Stimulated activated CD4-positive, alpha-beta T cell treated with anti-CD3 and anti-CD28 coated beads, Interleukin-2, amount 100 ng/mL, for 48 hours (primary cell): ENCODE measurements at regions not wholly inside any gene's neighbourhood (a gene's known extent, or its start where the extent isn't known, plus 50 kb on each side); places are given as distances from the start of the nearest gene placed in this dataset.
"Not testable (repeated sequence)": the region's sequence is repeated elsewhere in the genome, so short reads cannot be mapped to it uniquely, and the experiment has no call there.

Source experiments
- DNase-seq, 2 donors: peaks; one replicate each; pipeline ENCODE4 v3.0.0-alpha.2; 2020

DNA sequence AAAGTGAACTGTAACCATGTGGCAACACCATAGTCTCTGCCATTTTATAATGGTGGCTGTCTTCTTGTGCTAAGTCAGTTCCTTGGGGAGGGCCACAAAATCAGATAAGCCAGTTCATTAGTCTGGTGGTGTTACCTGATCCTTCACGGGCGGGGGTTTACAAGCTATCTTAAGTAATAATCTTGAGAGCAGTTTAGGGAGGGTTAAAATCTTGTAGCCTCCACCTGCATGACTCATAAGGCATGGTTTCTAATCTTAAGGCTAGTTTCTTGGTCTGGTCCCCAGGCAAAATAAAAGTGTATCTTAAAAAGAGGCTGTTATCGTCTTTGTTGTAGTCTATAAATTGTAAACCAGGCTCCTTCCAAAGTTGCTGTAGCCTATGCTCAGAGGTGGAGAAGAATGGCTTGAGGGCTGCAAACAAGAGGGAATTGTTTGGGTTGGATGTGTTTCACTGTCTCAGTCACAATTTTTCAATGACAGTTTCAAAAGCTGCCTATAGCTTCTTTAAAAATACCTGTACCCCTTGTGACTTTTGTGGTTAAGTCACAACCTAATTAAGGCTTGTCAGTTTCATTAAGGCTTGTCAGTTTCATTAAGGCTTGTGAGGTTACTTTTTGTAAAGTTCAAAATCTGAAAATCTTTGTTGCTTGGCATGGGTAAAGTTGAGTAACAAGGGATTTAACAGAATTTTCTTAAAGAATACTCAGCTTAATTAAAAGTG is 135.7 kb downstream of the RPS4Y2 start:
- DNase-seq, result no peak

DNA sequence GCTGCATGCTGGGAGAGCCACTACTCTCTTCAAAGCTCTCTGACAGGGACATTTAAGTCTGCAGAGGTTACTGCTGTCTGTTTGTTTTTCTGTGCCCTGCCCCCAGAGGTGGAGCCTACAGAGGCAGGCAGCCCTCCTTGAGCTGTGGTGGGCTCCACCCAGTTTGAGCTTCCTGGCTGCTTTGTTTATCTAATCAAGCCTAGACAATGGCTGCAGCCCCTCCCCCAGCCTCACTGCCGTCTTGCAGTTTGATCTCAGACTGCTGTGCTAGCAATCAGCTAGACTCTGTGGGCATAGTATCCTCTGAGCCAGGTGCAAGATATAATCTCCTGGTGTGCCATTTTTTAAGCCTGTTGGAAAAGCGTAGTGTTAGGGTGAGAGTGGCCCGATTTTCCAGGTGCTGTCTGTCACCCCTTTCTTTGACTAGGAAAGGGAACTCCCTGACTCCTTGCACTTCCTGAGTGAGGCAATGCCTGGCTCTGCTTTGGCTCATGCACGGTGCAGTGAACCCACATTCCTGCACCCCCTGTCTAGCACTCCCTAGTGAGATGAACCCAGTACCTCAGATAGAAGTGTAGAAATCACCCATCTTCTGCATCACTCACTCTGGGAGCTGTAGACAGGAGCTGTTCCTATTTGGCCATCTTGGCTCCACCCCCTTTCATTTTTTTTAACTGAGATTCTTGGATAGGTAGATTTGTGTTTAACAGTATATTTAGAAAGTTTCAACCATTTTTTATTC is 169.6 kb downstream of the RPS4Y2 start:
- not testable (repeated sequence) for DNase-seq

DNA sequence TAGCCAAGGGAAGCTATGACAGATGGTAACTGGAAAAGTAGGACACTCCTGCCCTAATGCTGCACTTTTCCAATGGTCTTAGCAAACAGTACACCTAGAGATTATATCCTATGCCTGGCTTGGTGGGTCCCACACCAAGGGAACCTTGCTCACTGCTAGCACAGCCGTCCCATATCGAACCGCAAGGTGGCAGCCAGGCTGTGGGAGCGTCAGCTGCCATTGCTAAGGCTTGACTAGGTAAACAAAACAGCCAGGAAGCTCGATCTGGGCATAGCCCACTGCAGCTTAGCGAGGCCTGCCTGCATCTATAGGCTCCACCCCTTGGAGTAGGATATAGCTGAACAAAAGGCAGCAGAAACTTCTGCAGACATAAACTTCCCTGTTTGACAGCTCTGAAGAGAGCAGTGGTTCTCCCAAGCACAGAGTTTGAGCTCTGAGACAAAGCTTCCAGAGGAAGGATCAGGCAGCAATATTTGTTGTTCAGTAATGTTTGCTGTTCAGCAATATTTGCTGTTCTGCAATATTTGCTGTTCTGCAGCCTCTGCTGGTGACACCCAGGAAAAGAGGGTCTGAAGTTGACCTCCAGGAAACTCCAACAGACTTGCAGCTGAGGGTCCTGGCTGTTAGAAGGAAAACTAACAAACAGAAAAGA is 173.9 kb downstream of the RPS4Y2 start:
- no peak for DNase-seq

DNA sequence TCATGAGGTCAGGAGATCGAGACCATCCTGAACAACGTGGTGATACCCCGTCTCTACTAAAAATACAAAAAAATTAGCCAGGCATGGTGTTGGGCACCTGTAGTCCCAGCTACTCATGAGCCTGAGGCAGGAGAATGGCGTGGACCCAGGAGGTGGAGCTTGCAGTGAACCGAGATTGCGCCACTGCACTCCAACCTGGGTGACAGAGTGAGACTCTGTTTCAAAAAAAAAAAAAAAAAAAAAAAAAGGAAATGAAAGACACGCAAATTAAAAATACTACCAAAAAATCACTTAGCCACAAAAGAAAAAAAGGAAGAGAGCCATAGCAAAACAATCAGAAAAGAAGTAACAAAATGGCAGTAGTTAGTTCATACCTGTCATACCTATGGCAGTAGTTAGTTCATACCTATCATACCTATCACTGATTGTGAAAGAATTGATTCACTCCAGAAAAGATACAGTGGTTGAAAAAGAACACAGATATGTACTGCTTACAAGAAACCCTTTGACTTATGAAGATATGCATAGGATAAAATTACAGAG is 180.9 kb downstream of the RPS4Y2 start:
- DNase-seq, result not testable (repeated sequence)

DNA sequence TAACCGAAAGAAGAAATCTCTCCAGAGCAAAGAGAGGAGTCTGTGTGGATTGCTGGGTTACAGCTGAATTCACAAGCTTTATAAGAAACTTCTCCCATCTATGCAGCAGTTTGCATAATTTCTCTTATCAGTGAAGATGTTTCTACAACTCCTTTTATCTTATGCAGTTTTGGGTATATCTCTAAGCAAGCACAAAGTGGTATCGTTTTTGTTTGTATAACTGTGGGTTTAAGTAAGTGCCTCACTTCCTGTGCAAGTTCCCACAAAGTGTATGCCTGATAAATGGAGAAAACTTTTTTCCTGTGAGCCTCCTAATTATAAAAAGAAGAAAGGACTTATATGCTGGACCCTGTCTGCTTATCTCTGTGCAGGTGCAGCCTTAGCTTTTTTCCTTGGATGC is 205.6 kb downstream of the RPS4Y2 start:
- no peak for DNase-seq

DNA sequence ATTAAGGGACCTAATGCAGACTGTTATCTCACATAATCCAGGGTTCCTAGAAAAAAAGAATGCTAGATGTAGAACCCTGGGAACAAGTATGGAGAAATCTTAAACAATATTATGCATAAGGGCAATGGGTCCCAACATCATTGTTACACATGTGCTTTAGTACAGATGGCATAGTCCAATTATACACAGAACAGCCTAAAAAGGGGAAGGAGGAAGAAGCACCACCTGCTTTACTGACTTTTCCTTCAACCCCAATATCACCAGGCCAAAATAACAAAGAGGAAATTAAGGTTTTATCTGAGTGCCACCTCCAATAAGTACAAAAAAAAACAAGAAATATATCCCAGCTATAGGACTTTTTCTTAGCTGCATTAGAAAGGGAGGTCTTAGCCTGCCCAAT is 211.9 kb downstream of the RPS4Y2 start:
- DNase-seq, result no peak

DNA sequence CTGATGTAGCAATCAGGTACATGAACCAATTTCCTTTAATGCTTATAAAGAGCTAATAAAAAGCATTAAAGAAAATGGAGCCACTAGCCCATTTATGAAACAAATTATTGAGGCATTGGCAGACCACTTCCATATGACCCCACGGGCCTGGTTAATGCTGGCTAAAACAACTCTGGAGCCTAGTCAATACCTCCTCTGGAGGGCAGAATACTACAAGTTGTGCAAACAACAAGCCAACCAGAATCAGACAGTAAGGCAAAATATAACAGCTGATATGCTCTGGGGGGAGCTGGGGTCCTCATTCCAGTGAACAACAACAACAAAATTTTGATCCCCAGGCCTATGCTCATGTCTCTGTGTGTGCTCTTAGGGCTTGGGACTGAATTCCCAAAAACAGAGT is 212.3 kb downstream of the RPS4Y2 start:
- no peak for DNase-seq

DNA sequence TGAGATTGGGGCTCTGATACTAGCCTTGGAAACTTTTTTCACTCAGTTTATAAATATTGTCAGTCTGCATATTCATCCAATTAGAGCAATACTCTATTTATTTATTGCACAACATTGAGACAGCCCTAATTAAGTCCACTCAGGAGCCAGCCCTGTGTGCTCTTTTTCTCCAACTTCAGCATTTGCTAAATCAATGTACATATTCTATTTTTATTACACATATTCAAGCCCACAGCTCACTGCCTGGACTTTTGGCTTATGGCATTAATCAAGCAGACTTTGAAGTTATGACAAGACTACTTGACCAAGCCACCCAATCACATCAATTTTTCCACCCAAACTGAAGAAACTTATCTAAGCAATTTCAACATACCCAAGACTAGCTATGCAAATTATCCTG is 215.5 kb downstream of the RPS4Y2 start:
- DNase-seq, result no peak

DNA sequence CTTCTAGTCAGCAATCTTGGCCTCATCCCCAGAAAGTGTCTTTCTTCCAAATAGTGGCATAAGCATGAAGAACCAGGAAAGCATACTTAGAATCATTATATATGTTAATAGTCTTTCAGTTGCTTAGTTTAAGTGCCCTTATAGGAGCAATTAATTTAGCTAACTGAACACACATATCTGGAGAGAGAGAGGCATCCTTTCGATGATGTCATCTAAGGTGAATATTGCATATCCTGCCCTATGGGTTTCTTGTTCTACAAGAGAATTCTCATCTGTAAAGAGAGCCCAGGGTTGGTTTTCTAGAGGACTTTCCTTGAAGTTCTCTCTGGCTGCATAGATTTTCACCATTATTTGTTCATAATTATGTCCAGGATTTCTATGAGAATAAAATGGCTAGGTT is 230.1 kb downstream of the RPS4Y2 start:
- DNase-seq, result no peak

DNA sequence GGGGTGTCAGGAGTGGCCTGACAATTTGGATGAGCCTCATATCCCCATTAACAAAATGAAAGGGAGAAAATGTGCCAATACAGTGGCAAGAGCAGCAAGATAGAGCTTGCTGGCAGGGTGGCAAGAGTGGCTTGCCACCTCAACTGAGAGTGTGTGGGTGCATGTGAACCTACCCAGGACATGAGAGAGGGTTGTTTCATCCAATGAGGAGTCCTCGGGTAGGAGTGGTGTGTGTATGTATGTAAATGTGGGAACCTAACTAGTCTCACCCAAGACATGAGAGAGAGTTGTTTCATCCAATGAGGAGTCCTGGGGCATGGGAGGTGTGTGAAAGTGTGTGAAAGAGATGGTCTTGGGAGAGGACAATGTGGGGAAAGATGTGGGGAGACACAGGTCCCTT is 234.2 kb downstream of the RPS4Y2 start:
- no peak for DNase-seq

DNA sequence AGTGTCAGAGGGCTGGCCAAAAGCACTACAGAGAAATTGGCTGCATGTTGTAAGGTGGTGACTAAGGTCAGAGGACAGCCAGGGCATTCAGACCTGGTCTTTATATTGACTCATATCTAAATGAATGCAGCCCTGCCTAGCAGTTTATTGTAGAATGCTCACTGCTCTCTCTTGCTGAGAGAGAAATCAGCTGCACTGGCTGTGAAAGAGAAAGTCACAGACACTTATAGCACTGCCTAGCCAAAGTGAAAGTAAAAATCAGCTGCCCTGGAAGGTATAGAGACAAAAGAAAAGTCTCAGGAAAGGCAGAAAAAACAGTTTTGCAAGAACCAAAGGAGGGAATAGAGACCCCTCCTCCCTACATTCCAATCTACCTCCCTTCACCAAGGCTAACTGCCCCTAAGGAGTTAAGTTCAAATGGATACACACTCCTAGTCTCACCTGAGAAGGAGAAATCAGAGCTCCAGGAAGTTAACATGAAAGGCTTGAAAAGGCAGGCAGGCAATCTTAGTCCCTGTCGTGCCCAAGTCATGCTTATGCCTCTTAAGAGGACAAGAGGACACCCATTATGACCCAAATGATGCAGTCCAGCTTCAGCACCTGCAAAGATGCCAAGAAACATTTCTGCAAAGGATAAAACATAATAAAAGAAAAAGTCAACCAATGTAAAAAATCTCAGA is 235.1 kb downstream of the RPS4Y2 start:
- DNase-seq, result no peak

DNA sequence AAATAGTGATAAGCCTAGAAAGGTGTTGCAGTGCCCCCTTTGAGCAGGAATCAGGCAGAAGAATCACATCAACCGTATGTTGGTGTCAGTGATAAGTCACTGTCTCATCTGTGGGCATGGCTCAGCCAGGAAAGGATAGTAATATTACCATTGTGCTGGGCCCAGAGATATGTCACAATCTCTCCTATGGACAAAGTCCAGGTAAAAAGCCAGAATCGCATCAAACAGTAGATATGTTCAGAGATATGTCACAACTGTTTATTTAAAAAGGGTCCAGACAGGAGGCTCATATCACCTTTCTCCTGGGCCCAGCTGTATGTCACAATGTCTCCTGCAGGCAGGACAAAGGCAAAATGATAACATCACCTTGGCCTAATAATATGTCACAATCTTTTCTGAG is 241.4 kb downstream of the RPS4Y2 start:
- no peak for DNase-seq

DNA sequence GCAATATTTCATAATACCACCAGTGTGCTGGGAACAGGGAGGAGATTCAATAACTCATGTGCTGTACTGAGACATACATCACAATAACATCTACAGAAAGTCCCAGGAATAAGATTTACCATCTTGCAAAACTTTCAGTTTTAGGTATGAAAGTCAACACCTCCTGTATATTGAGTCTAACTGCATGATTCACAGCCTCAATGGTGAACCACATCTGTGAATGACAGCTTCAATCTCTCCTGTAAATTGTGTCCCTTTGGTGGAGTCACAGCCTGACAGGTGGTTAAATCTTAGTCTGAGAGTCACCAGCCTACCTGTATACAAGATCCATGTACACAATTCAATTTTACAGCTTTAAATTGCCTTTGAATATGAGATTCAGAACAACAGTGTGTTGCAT is 242.1 kb downstream of the RPS4Y2 start:
- DNase-seq, result no peak

DNA sequence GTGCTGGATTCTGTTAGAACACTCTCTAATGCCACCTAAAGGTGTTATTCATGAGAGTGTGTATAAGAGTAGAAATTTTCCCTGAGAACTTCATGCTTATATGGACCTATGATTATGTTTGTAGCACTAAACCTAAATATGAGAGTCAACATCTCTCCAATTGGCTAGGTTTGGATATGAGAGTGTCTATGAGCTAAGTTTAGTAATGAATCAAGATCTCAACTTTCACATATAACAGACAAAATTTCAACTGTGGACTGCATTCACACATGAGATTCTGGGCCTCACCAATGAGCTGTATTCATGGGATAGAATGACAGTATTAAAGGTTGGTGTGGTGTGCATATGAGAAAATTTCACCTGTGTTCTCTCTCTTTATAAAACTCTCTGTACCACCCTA is 242.6 kb downstream of the RPS4Y2 start:
- DNase-seq, result no peak

DNA sequence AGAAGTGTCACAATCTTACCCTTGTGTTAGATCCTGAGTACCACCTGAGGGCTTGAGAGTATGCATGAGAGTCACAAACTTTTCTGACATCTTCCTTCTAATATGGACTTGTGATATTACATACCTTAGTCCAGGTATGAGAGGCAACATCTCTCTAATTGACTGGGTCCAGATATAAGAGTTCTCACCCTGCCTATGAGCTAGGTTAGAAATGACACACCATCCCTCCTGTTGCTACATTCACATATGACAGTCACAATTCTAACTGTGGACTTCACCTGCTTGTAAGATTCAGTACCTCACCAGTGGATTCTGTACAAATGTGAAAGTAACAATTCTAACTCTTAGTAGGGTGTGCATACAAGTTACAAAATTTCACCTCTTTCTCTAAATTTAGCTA is 245.2 kb downstream of the RPS4Y2 start:
- DNase-seq, result no peak

DNA sequence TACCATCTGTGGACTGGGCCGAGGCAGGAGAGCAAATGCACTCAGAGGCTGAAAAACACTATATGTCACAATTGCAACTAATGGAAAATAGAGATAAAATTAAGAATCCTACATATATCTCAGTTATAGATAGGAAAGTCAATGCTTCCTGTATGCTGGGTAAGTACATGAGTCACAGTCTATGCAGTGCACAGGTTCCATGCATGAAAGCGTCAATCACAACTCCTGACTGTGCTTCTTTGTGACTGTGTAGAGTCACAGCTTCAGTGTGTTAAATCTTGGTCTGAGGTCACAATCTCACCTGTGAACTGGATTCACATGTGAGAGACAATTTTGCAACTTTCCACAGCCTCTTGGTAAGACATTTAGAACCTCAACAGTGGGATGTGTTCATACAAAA is 247.2 kb downstream of the RPS4Y2 start:
- no peak for DNase-seq

DNA sequence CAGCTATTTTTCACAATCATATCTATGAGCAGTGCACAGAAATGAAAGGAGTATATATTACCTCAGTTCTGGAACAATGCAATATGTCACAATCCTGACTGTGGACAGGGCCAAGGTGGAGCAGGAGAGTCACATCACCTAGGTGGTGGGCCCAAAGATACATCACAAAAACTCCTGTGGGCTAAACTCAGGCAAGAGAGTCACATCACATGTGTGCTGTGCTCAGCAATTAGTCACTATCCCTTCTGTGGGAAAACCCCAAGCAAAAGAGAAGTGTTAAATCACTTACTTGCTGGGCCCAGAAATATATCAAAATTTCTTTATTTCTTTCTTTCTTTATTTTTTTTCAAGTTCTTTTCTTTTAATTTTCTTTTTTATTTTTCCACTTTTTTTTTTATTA is 249.6 kb downstream of the RPS4Y2 start:
- DNase-seq, result no peak

DNA sequence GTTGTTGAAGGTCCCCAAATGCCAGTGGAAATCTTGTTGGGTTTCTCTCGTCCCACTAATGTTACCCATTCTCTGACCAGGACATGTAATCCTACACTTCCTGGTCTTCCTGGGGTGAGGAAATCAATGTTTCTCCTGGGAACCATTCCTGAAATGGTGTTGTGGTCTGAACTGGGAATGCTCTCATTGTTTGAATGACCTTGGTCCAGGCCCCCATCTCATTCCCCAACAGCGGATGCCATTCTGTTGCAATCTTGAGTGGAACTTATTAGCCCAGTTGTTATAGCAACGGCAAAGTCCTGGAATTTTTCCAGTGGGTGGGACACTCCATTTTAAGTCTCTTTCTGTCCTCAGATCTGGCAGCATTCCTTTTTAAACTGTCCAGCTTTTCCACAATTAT is 265.9 kb downstream of the RPS4Y2 start:
- DNase-seq, result no peak

DNA sequence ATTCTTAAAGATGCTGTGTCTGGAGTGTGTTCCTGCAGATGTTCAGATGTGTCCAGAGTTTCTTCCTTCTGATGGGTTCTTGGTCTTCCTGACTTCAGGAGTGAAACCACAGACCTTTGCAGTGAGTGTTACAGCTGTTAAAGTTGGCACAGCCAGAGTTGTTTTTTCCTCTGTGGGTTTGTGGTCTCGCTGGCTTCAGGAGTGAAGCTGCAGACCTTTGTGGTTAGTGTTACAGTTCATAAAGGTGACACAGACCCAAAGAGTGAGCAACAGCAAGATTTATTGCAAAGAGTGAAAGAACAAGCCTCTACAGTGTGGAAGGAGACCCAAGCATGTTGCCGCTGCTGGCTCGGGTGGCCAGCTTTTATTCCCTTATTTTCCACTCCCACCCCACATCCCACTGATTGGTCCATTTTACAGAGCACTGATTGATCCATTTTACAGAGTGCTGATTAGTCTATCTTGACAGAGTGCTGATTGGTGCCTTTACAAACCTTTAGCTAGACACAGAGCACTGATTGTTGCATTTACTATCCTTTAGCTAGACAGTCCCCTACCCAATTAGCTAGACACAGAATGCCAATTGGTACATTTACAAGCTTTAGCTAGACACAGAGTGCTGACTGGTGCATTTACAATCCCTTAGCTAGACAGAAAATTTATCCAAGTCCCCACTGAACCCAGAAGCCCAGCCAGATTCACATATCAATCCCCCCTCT is 266.6 kb downstream of the RPS4Y2 start:
- no peak for DNase-seq

DNA sequence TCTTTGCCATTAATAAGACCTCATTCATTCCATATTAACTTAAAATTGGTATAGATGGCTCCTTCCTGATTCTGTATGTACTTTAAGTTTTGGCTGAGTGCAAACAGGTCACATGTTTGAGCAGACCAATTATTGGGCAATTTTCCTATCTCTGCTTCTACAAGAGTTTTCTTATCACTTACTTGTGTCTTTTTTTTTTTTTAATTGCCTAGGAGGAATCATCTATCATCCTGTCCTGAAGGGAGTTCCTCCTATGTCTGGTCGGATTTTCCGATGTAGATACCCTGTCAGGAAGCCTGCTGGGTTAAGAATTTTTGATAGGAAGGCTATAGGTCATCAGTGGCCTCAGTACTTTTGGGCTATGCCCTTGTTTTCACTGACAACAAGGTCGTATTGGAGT is 268.0 kb downstream of the RPS4Y2 start:
- DNase-seq, result no peak

DNA sequence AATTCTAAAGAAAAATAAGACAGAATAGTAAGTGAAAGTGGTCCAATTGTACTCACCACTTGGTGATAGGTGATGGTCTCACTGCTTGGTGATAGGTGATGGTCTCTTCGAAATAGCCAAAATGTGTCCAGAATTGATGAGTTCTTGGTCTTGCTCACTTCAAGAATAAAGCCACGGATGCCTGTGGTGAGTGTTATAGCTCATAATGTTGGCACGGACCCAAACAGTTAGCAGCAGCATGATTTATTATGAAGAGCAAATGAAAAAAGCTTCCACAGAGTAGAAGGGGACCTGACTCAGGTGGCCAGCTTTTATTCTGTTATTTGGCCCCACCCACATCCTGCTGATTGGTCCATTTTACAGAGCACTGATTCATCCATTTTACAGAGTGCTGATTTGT is 272.6 kb downstream of the RPS4Y2 start:
- no peak for DNase-seq

DNA sequence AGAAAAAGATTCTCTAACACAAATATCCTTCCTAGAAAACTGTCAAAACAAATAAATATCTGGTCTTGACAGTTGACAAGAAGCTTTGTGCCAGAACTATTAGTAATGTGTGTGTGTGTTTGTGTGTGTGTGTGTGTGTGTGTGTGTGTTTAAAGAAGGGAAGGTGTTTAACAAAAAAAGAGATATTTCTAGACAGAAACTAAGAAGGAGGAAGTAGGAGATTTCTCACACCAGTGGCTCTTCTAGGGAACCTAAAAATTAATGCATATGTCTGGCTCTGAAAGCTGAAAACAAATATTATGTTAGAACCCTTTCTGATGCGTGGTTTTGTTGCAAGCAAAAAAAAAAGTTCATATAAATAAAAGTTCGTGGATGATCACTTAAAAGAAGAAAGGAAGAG is 277.5 kb downstream of the RPS4Y2 start:
- no peak for DNase-seq
